Renal cortical epithelial cell (primary cell): ENCODE measurements at regions not wholly inside any gene's neighbourhood (a gene's known extent, or its start where the extent isn't known, plus 50 kb on each side); places are given as distances from the start of the nearest gene placed in this dataset.
"Not testable (repeated sequence)": the region's sequence is repeated elsewhere in the genome, so short reads cannot be mapped to it uniquely, and the experiment has no call there.

ENCODE experiments used
- DNase-seq: peaks from one replicate; pipeline ENCODE4 v3.0.0-alpha.2; 2011; ENCODE audit warnings: low read depth

GRCh38 chr6:159642995-159643394 is 50.0 kb downstream of the SOD2 start:
- DNase-seq: no peak

GRCh38 chr6:159642481-159642880 is 50.6 kb downstream of the SOD2 start:
- DNase-seq: no peak

GRCh38 chr6:159640722-159641482 is 52.1 kb downstream of the SOD2 start:
- no peak for DNase-seq

GRCh38 chr6:159640322-159640721 is 52.7 kb downstream of the SOD2 start:
- no peak for DNase-seq

GRCh38 chr6:159639721-159640120 is 53.3 kb downstream of the SOD2 start:
- no peak for DNase-seq

GRCh38 chr6:159633196-159633595 is 59.8 kb downstream of the SOD2 start:
- no peak for DNase-seq

GRCh38 chr6:159631886-159632285 is 61.2 kb downstream of the SOD2 start:
- no peak for DNase-seq

- DNase-seq: no peak
These were observed 65.1 kb downstream of the SOD2 start for GRCh38 chr6:159627939-159628338.

GRCh38 chr6:159626506-159626905 is 66.5 kb downstream of the SOD2 start:
- not testable (repeated sequence) for DNase-seq

- DNase-seq: no peak
These were observed 69.9 kb downstream of the SOD2 start for GRCh38 chr6:159623156-159623555.

- DNase-seq: no peak
These were observed 72.1 kb downstream of the SOD2 start for GRCh38 chr6:159620947-159621346.

GRCh38 chr6:159617444-159617843 is 75.6 kb downstream of the SOD2 start:
- DNase-seq: no peak

GRCh38 chr6:159616456-159616855 is 76.6 kb downstream of the SOD2 start:
- no peak for DNase-seq

GRCh38 chr6:159615918-159616317 is 77.1 kb downstream of the SOD2 start:
- no peak for DNase-seq

- DNase-seq: no peak
These were observed 82.2 kb downstream of the SOD2 start for GRCh38 chr6:159610881-159611280.

GRCh38 chr6:159609652-159610178 is 83.3 kb downstream of the SOD2 start:
- no peak for DNase-seq

- DNase-seq: peak; percentile 44
These were observed 83.9 kb downstream of the SOD2 start for GRCh38 chr6:159608961-159609651.

GRCh38 chr6:159606786-159607185 is 86.3 kb downstream of the SOD2 start:
- DNase-seq: no peak

GRCh38 chr6:159604443-159604956 is 88.5 kb downstream of the SOD2 start:
- no peak for DNase-seq

GRCh38 chr6:159602431-159603041 is 90.5 kb downstream of the SOD2 start:
- no peak for DNase-seq

GRCh38 chr6:159601211-159601610 is 91.8 kb downstream of the SOD2 start:
- no peak for DNase-seq

GRCh38 chr6:159595173-159595572 is 97.9 kb downstream of the SOD2 start:
- DNase-seq: peak; percentile 93

- DNase-seq: peak; percentile 91
These were observed 98.3 kb downstream of the SOD2 start for GRCh38 chr6:159594750-159595117.
